Progenitor cell of endocrine pancreas (in vitro differentiated cells): ENCODE measurements at regions not wholly inside any gene's neighbourhood (a gene's known extent, or its start where the extent isn't known, plus 50 kb on each side); places are given as distances from the start of the nearest gene placed in this dataset.

Experiments
- DNase-seq: peaks from one replicate; pipeline ENCODE4 v3.0.0; 2021; ENCODE audit warnings: low spot score; ENCODE audit not compliant: unreplicated experiment
- H3K27ac Mint-ChIP-seq: 2 replicates; pipeline ENCODE4 v1.8.0; 2021; ENCODE audit warnings: mild to moderate bottlenecking, moderate library complexity, mixed read lengths
- H3K27me3 Mint-ChIP-seq: 2 replicates; pipeline ENCODE4 v1.8.0; 2021; ENCODE audit warnings: mixed read lengths
- H3K36me3 Mint-ChIP-seq: 2 replicates; pipeline ENCODE4 v1.8.0; 2022; ENCODE audit warnings: mixed read lengths; ENCODE audit not compliant: insufficient read depth
- H3K4me1 Mint-ChIP-seq: 2 replicates; pipeline ENCODE4 v1.8.0; 2021; ENCODE audit warnings: low read depth, mixed read lengths
- H3K4me3 Mint-ChIP-seq: 2 replicates; pipeline ENCODE4 v1.8.0; 2021; ENCODE audit warnings: low read depth, mild to moderate bottlenecking, moderate library complexity, mixed read lengths
- H3K9me3 Mint-ChIP-seq: 2 replicates; pipeline ENCODE4 v1.8.0; 2021; ENCODE audit warnings: low read depth, mixed read lengths
- TF ChIP-seq, protein P1 (sequence below): fragments of 200-600 bp; sonication (generic); IDR thresholded peaks from one replicate; pipeline ENCODE4 v1.5.0; 2021; ENCODE audit warnings: antibody characterized with exemption, mild to moderate bottlenecking; ENCODE audit not compliant: unreplicated experiment

DNA sequence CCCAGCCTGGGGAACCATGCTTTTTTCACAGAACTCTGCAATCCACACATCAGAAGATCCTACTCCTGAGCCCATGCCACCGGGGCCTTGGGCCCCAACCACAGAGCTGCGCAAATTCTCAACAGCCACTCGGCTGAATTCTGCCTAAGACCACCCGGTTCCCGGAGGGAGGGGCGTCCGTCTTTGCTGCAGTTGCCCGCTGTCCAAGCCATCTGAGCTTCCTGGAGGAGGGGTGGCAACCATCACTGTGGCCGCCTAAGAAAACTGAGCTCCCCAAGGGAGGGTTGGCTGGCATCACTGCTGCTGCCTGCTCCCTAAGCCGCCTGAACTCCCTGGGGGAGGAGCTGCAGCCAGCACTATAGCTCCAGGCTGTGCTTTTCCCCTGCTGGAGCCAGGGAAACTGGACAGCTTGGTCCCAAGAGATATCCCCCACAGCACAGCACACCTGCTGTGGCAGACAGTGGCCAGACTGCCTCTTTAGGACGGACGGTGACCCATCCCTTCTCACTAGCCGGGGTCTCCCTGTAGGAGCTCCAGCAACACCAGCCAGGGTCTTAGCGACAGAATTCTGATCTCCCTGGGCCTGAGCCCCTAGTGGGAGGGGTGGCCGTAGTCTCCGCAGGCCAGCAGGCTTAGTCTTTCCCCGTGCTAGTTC lies 1411.6 kb upstream of the CDH2 start:
- no peak overlapping the region for H3K4me3 Mint-ChIP-seq
- no peaks in the 10 kb centered on the region for H3K27me3 Mint-ChIP-seq
- H3K36me3 Mint-ChIP-seq, result no peaks in the 10 kb centered on the region
- H3K27ac Mint-ChIP-seq, result no peak overlapping the region
- H3K4me1 Mint-ChIP-seq, result no peaks in the 10 kb centered on the region
- TF ChIP-seq, protein P1, sequence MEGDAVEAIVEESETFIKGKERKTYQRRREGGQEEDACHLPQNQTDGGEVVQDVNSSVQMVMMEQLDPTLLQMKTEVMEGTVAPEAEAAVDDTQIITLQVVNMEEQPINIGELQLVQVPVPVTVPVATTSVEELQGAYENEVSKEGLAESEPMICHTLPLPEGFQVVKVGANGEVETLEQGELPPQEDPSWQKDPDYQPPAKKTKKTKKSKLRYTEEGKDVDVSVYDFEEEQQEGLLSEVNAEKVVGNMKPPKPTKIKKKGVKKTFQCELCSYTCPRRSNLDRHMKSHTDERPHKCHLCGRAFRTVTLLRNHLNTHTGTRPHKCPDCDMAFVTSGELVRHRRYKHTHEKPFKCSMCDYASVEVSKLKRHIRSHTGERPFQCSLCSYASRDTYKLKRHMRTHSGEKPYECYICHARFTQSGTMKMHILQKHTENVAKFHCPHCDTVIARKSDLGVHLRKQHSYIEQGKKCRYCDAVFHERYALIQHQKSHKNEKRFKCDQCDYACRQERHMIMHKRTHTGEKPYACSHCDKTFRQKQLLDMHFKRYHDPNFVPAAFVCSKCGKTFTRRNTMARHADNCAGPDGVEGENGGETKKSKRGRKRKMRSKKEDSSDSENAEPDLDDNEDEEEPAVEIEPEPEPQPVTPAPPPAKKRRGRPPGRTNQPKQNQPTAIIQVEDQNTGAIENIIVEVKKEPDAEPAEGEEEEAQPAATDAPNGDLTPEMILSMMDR, result no peak
- peaks cover 5% of the 10 kb centered on the region for H3K9me3 Mint-ChIP-seq
- DNase-seq, result no peak

DNA sequence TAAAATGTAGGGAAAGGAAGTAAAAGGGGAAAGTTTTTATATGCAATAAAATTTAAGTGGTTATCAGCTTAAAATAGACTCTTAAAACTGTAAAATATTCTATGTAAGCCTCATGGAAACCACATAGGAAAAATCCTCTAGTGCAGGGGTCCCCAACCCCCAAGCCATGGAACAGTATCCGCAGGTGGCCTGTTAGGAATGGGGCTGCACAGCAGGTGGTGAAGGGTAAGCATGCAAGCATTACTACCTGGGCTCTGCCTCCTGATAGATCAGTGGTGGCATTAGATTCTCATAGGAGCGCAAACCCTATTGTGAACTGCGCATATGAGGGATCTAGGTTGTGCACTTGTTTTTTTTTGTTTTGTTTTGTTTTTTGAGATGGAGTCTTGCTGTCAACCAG lies 1409.3 kb upstream of the CDH2 start:
- Mint-ChIP-seq H3K4me3 (no peak overlapping the region), H3K27ac (no peak overlapping the region), H3K36me3 (no peaks in the 10 kb centered on the region), H3K9me3 (peaks cover 5% of the 10 kb centered on the region), H3K27me3 (no peaks in the 10 kb centered on the region), H3K4me1 (no peaks in the 10 kb centered on the region)
- TF ChIP-seq, protein P1, result no peak
- no peak for DNase-seq

DNA sequence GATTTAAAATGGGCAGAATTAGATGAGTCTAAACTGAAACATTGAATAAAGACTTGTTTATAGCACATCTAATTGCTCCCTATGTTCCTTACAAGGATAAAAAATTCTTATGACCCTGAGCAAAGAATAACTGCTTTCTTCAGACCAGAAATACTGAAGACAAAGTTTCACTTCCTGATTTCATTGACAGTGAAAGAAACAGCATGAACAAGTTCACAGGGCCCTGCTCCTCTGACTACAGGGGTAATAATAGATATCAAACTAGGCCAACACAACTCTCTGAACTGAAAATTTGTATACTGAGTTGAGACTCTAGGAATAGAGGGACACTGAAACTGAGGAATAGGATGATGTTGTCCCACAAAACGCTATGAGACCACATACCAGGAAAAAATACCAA lies 1383.3 kb upstream of the CDH2 start:
- Mint-ChIP-seq H3K4me3 (no peak overlapping the region), H3K36me3 (no peaks in the 10 kb centered on the region), H3K9me3 (no peaks in the 10 kb centered on the region), H3K4me1 (peaks cover 3% of the 10 kb centered on the region), H3K27ac (no peak overlapping the region), H3K27me3 (no peaks in the 10 kb centered on the region)
- TF ChIP-seq, protein P1, result no peak
- DNase-seq, result no peak

DNA sequence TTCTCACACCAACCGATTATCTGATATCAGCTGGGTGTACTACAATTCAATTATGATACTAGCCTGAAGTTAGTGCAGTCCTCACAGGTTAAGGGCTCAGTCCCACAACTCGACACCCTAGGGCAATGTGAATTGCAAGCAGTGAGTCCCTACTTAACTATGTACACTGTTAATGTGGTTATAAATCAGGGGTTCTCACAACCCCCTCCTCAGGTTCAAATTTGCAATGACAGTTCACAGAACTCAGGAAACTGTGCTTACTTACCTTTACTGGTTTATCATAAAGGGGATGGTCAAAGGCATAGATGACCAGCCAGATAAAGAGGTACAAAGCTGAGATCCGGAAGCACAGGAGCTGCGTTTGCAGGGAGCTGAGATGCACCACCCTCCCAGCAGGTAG lies 1379.1 kb upstream of the CDH2 start:
- no peak overlapping the region for H3K27ac Mint-ChIP-seq
- no peaks in the 10 kb centered on the region for H3K4me1 Mint-ChIP-seq
- H3K27me3 Mint-ChIP-seq, result no peaks in the 10 kb centered on the region
- no peak for DNase-seq
- no peak overlapping the region for H3K4me3 Mint-ChIP-seq
- TF ChIP-seq, protein P1, result no peak
- H3K9me3 Mint-ChIP-seq, result peaks cover 3% of the 10 kb centered on the region
- no peaks in the 10 kb centered on the region for H3K36me3 Mint-ChIP-seq

DNA sequence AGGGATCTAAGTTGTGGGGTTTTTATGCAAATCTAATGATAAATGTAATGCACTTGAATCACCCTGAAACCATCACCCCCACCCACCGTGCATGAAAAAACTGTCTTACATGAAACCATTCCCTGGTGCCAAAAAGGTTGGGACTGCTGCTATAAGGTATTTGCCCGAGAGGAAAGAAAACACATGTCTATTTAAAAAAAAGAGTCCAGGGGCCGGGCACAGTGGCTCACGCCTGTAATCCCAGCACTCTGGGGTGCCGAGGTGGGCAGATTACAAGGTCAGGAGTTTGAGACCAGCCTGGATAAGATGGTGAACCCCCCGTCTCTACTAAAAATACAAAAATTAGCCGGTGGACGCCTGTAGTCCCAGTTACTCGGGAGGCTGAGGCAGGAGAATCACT lies 1372.8 kb upstream of the CDH2 start:
- Mint-ChIP-seq H3K27ac (no peak overlapping the region), H3K4me3 (no peak overlapping the region), H3K27me3 (no peaks in the 10 kb centered on the region), H3K36me3 (no peaks in the 10 kb centered on the region), H3K4me1 (no peaks in the 10 kb centered on the region), H3K9me3 (peaks cover 3% of the 10 kb centered on the region)
- TF ChIP-seq, protein P1, result no peak
- no peak for DNase-seq
